K562 (cell line): ENCODE measurements at regions not wholly inside any gene's neighbourhood (a gene's known extent, or its start where the extent isn't known, plus 50 kb on each side); places are given as distances from the start of the nearest gene placed in this dataset.

Source experiments
- ADNP ChIP-seq: fragments of 200-800 bp; sonication (Bioruptor generic); IDR thresholded peaks from 2 replicates; pipeline ENCODE4 v1.6.1; 2016; ENCODE audit warnings: missing genetic modification characterization, missing compliant biosample characterization
- BHLHE40 ChIP-seq: IDR thresholded peaks from 2 replicates; pipeline ENCODE4 v1.6.1; 2011; ENCODE audit warnings: low read length, improper control_type of control experiment
- CBX5 ChIP-seq: IDR thresholded peaks from 2 replicates; pipeline ENCODE4 v1.6.1; 2014; ENCODE audit warnings: low read depth, borderline replicate concordance
- CEBPZ ChIP-seq: fragments of 150-350 bp; IDR thresholded peaks from 2 replicates; pipeline ENCODE4 v1.6.1; 2014; ENCODE audit warnings: low read depth, mild to moderate bottlenecking, low read length, borderline replicate concordance
- GTF2F1 ChIP-seq: IDR thresholded peaks from 2 replicates; pipeline ENCODE4 v1.6.1; 2011; ENCODE audit warnings: low read depth, low read length, improper control_type of control experiment
- JUND ChIP-seq, 2 experiments: IDR thresholded peaks; 2 replicates in 1 of 2; 3 replicates in 1 of 2; pipeline ENCODE4 v1.6.1; 2011; ENCODE audit warnings: borderline replicate concordance in 2 of 2, low read depth in 2 of 2, low read length in 2 of 2, improper control_type of control experiment in 1 of 2, missing biosample characterization in 1 of 2, missing genetic modification characterization in 1 of 2, missing genetic modification reagents in 1 of 2
- MAFK ChIP-seq: IDR thresholded peaks from 2 replicates; pipeline ENCODE4 v1.6.1; 2011; ENCODE audit warnings: low read length, improper control_type of control experiment
- NFIX ChIP-seq: fragments of 250-450 bp; sonication (Bioruptor Pico); IDR thresholded peaks from 2 replicates; pipeline ENCODE4 v1.4.0; 2020; ENCODE audit warnings: low read depth, mild to moderate bottlenecking, moderate library complexity
- PHF21A ChIP-seq: fragments of 450-650 bp; IDR thresholded peaks from 2 replicates; pipeline ENCODE4 v1.6.1; 2017; ENCODE audit warnings: low read depth, borderline replicate concordance
- POLR2AphosphoS5 ChIP-seq: IDR thresholded peaks from 2 replicates; pipeline ENCODE4 v1.6.1; 2011; ENCODE audit warnings: mild to moderate bottlenecking, low read depth, low read length, moderate library complexity; ENCODE audit not compliant: control insufficient read depth, insufficient read depth
- ZC3H4 ChIP-seq: sonication (generic); formaldehyde crosslinking; IDR thresholded peaks from 2 replicates; pipeline ENCODE4 v1.9.0; 2021; ENCODE audit warnings: missing genetic modification reagents, borderline replicate concordance
- ZFP30 ChIP-seq: fragments of 250-450 bp; sonication (Bioruptor Pico); IDR thresholded peaks from 2 replicates; pipeline ENCODE4 v1.8.0; 2022; ENCODE audit warnings: moderate library complexity, mild to moderate bottlenecking, inconsistent platforms, borderline replicate concordance
- ZNF561 ChIP-seq: fragments of 450-650 bp; formaldehyde crosslinking; conservative IDR thresholded peaks from 2 replicates; pipeline ENCODE4 v1.4.0; 2020; ENCODE audit warnings: mild to moderate bottlenecking, moderate library complexity

GRCh38 chrY:10986655-10987054 is 1459.0 kb downstream of the TSPY10 start:
- TF ChIP-seq CEBPZ (no peak), MAFK (no peak), ZFP30 (CRISPR knock-in tag) (no peak), POLR2AphosphoS5 (no peak), ADNP (no peak), PHF21A (no peak), ZNF561 (CRISPR knock-in tag) (no peak), CBX5 (no peak), NFIX (CRISPR knock-in tag) (no peak), GTF2F1 (no peak), BHLHE40 (no peak), ZC3H4 (no peak), JUND (IDR thresholded peaks at IDR 0.05; ENCODE audit: borderline replicate concordance, low read depth, low read length) (no peak), JUND (tag; IDR thresholded peaks at IDR 0.05; ENCODE audit: borderline replicate concordance, low read depth, low read length) (no peak)
